HG02870 (cell line): ENCODE measurements at regions not wholly inside any gene's neighbourhood (a gene's known extent, or its start where the extent isn't known, plus 50 kb on each side); places are given as distances from the start of the nearest gene placed in this dataset.
"Not testable (repeated sequence)": the region's sequence is repeated elsewhere in the genome, so short reads cannot be mapped to it uniquely, and the experiment has no call there.

Source experiments
- ATAC-seq: cut with Tn5 transposase; IDR thresholded peaks from one replicate; pipeline ENCODE4 v1.9.1; 2021; ENCODE audit warnings: mild to moderate bottlenecking, moderate library complexity; ENCODE audit not compliant: unreplicated experiment

DNA sequence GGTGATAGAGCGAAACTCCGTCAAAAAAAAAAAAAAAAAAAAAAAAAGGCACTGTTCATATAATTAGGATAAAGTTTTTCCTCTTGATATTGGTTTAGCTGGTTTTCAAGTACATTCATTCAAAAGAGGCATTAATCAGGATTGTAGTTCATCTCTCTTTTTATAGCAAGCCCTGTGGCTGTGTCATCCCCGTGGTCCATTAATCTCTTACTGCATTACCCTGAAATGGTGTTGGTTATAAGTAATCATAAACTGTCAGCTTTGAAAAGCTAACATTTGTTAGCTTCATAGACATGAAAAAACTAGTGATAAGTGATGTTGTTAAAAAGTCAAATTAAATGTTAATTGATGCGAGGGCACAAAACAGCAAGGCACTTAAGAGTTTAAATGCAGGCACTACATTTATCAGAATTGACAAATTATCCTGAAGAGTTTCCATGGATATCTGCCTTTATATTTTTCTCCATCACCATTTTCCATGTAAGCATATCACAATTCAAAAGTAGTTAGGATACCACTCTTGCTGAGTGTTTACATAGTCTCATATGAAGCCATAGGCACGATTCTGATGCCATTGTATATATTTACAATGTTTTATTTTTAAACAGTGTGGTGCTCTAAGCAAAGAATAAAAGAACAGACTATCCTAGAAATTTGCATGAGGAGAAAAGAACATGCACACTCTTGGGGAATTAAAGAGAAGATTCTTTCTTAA, 193.1 kb downstream of the OTOL1 start:
- no peak for ATAC-seq

DNA sequence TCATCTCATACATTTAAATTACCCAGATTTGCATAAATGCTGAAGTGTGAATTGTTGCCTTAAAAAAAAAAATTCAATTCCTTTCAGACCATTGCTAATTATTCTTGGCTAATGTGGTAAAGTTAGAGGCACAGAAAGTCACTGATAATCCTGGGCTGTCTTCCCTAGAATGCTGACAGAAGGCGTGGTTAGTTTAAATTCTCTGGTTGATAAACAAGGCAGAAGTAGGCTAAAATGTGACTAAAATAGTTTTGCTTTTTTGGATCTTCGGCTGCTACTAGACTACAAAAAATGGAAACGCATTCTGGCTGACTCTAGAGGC, 193.7 kb downstream of the OTOL1 start:
- ATAC-seq = no peak

DNA sequence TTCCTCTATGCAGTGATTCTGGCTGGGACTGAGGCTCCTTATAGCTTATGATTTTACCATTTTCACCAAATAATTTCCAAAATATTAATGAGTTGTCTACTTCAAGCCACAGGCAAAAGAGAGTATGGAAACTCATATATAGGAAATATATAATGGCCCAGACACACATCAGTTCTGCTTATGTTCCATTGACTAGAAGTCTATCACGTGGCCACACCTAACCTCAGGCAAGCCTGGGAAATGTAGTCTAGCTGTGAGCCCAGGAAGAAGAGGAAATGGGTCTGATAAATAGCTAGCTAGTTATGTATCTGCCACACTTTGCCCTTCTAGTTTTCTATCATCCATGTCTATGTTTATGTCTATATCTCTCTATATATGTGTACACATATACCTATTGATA, 195.1 kb downstream of the OTOL1 start:
- no peak for ATAC-seq

DNA sequence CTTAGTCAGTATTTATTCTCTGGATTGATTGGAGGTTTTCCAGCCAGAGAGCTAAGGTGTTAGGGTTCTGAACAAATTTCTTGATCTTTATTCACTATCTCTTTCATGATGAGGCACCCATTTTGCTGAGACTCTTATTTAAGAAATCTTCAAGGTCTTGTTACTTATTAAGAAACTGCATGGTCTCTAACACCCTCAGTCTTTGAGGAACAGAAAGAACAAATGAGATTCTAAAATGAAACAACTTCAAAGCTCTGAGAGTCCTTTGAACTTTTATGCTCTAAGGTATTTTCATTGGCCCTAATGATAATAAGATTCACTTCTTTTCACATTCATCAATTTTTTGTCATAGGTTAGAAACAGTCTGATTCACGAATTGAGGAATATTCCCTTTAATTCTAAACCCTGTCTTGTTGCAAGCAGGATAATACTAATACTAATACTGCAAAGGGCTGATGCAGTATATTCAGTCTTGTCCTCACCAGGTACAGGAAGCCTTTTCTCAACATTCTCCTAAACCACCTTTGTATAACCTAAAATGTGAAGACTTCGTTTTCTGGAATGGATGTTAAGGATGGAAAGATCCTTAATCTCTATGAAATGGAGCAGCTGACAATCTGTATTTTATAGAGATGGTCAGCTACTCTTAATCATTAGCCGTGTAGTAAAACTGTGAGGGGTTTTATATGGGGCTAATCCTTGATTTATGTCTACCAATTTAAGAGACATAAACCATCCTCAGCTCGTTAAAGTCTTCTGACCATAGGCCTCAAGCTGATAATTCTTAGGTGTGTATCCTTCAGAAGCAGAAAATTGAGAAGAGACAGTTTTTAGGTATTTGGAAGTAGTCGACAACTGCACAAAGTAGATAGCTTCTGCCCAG, 198.3 kb downstream of the OTOL1 start:
- no peak for ATAC-seq

DNA sequence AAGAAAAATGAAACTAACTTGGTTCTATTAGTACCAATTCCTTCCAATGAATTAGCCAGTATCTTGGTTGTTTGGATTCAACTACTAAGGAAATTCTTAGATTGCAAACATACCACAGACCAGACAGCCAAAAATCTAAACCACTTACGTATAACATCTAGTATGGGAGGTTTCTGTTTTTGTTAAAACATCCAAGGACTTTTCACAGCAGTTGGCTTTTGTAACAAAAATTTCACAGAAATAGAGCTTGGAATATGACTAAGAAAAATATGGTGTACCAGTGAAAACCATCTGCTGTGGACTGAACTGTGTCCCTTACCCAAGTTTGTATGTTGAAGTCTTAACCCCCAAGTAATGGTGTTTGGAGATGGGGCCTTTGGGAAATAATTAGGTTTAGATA, 199.2 kb downstream of the OTOL1 start:
- ATAC-seq = no peak

DNA sequence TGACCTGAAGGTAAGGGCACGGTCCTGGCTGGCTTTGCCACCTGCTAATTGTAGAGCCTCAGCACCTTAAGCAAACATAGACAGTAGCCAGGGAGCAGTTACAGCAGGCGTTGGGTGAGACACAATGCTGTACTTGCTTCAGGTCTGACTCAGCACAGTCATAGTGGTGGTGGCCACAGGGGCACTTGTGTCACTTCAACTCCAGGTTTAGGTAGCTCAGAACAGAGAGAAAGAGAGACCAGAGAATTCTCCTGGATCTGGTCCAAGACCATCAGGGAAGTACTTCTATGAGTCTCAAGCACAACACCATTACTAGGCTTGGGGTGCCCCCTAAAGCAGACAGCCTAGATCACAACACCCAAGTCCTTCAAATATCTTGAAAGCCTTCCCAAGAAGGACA, 204.4 kb downstream of the OTOL1 start:
- ATAC-seq = no peak

DNA sequence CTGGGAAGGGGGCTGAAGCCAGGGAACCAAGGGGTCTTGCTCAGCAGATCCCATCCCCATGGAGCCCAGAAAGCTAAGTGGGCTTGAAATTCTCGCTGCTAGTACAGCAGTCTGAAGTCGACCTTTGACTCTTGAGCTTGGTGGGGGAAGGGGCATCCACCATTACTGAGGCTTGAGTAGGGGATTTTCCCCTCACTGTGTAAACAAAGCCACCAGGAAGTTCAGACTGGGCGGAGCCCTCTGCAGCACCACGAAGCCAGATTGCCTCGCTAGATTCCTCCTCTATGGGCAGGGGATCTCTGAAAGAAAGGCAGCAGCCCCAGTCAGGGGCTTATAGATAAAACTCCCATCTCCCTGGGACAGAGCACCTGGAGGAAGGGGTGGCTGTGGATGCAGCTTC, 210.6 kb downstream of the OTOL1 start:
- not testable (repeated sequence) for ATAC-seq

DNA sequence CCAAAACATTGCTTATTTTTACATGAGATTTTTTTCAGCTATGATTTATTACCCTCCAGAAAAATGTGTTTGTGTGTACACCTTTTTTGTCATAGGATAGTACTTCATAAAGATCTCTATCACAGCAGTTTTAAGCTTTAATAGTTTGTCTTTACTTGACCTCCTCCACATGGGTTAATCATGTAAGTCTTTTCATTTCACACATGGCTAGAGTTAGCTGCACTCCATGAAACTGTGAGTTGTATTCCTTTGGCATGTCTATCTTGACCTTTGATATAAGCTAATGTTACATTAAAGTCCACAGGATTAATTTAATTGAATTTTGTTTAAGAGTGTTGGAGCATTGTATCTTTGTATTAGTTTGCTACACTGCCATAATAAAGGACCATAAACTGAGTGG, 217.1 kb downstream of the OTOL1 start:
- no peak for ATAC-seq

DNA sequence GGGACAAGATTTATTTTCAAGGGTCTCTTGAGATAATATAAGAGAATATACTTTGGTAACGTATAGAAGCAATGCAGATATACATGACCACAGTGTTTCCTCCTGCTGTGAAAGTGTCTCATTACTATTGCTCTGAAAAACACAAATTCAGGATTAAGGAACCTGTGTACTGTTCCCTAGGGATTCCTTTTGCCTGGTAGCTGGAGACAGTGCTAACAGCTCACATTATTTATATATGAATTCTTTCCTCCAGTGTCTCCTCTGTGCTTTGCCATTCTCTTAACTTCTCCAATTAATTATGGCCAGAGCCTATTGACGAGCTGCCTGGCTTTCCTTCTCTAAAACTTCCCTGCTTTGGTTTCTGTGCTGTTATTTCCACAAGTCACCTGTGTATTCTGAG, 235.4 kb downstream of the OTOL1 start:
- ATAC-seq = no peak

DNA sequence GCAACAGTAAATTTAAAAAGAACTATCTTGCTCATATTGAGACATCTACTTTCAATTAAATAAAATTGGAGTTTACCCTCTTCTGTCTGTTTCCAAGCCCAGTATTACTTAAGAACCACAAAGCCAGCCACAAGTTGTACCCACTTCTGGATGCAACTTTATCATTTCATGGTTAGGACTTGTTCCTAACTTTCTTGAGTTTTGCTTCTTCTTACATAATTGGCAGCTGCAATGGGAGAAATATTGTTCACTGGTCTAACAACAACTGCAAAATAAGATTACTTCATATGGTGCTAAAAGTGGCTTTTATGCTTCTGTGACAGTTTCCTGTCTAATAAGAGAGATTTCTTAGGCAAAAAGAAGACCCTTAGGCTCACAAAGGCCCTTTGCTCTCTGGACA, 240.6 kb downstream of the OTOL1 start:
- no peak for ATAC-seq

DNA sequence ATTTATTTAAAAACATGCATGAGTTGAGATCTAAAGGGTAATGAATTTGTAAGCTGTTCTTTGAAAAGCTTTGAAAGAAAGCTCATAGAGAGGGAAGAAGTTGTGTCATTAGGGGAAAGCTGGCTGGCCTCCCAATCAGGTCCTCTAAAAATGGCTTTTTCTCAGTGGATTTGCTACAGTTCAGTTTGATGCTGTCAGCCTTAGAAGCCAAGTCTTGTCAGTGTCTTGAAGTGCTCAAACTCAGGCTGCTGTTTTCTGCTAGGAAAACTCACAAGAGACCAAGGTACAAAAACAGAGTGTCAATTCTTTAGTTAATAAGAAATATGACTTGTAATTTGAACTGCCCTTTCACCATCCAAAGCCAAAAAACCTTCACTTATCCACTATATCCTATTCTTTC, 243.8 kb downstream of the OTOL1 start:
- ATAC-seq = no peak

DNA sequence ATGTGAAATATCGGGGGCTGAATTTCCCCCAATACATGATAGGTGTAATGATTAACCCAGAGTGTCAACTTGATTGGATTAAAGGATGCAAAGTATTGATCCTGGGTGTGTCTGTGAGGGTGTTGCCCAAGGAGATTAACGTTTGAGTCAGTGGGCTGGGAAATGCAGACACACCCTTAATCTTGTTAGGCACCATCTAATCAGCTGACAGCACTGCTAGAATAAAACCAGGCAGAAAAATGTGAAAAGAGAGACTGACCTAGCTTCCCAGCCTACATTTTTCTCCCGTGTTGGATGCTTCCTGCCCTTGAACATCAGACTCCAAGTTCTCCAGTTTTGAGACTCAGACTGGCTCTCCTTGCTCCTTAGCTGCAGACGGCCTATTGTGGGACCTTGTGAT, 247.8 kb downstream of the OTOL1 start:
- ATAC-seq = no peak

DNA sequence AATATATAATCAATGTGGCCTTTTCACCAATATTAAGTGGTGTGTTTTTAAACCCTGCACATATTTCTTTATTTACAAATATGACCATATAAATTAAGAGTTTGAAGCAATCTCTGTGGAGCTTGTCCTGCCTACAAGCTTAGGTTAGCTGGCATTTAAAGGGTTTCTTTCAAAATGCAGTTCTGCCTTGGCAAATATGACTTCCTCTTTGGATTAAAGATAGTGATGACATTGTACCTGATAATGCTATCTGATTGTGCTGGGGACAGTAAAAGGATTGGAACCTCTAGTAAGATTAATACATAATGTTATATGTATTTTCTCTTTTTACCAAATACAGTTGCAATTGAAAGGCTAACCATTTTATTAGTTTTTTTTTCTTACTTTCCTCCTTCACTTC, 249.1 kb downstream of the OTOL1 start:
- ATAC-seq = no peak

DNA sequence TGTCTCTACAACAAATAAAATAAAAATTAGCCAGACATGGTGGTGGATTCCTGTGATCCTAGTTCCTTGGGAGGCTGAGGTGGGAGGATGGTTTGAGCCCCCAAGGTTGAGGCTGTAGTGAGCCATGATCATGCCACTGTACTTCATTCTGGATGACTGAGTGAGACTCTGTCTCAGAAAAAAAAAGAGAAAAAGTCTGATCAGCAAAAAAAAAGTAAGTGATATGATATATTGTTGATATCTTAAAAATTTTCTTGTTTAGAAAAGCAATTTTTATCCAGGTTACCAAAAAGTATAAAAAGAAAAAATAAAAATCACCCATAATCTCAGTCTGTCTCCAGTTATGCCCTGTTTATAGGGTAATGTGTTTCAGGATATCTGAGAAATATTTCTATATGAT, 251.4 kb downstream of the OTOL1 start:
- no peak for ATAC-seq

DNA sequence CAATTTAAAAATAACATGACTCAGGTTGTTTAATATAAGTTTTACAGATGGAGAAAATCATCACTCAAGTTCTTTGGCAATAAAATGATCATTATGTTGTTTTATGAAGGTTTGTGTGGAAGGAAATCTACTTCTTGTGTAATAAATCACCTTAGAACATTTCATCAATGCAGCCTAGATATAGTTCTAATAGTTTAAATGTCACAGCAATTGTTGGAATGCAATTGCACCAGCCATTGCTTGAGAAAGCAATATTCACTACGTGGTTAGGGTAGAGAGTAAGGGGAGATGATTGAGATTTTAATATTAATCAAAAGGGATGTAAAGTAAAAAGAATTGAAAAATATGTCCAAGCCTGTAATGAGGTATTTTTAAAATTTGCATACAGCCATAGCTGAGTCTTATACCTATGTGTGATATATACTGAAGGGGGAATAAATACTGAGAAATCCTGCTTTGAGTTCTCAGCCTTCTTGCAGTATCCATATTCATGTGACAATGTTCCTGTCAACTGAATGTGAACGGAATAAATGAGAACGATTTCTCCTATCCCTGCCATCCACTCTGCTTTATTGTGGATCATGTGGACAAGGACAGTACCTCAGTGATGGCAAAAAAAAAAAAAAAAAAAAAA, 257.9 kb downstream of the OTOL1 start:
- ATAC-seq = no peak

DNA sequence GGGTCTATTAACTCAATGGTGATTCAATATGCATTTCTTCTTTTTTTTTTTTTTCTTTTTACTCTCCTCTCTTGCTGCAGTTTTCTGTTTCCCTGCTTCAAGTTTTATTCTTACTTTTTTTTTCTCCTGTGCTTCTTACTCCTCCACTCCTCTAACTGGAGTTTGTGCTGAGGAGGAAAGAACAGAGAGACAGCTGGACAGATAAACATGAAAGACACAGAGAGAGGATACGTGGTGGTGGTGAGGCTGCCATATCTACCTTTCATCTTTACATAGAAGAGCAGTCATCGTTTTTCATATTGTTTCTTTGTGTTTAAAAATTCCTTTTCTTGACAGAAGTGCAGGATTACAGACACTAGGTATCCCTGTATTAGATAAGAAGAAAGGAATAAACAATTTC, 262.8 kb downstream of the OTOL1 start:
- ATAC-seq = no peak

DNA sequence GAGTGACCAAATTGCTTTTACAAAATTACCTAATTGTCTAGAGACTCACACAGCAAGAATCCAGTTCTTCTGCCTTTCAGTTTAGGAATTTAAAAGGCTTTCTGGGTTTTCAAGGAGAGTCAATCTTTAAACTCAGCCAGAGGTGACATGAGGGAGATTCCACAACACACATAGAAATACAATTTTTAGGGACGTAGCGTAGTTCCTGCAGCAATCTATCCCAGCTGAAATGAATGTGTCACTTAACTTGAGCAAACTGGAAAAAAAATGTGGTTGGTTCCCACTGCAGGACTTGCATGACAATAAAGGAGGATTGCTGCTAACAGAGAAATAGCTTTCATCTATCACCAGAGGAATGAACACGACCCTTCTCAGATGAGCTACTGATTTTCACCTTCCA, 269.7 kb downstream of the OTOL1 start:
- ATAC-seq = no peak

DNA sequence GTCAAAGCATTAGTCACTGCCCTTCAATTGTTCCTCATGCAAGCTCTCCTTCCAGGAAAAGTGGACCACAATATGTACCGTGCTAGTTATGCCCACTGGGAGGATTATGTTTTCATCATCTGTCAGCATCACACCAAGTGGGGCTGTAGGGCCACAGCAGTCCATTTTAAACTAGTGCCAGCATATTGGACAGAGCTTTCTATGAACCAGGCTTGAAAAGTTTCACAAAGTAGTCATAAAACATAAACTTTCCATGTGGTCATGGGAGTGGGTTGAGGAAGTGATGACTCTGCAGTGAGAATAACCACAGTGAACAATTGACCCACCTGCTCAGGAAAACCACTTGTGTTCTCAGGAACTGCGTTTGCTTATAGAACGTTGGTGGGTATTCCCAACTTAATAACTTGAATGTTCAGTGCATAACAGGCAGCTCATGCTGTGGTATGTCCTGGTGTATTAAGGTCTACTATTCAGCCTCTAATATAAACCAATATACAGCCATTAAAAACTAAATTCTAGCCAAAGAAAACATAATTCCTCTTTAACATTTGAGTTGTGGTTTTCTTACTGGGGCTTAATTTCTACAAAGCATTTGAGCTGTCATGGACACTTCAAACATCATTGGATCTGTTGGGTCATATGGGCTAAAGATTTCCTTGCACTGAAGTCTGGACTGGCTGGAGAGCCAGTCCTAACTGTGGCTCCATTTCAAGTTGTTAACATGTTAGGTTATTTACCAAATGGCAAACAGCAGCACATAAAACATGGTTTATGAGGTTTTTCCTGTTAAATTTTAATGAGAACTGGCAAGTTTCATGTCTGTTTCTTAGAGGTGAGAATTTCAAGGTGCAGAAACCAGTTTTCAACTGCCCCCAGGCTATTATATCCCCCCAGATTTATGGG, 274.1 kb downstream of the OTOL1 start:
- ATAC-seq = peak; percentile 82

DNA sequence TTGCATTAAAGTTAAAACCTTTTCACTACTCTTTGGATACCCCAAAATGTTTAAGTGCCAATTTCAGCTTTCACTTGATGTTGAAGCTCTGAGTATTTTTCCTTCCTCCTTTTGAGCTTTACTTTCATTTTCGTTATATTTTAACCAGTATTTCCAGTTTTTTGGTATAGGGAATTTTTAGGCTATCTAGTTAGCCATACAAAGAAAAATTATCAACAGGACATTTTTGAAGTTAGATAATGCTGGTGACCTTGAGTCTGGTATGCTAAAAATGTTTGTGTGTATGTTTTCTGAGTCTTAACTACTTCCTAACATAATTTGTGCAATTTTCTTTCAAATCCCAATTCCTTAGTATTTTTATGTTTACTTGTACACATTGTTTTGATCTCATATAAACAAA, 284.8 kb downstream of the OTOL1 start:
- no peak for ATAC-seq

DNA sequence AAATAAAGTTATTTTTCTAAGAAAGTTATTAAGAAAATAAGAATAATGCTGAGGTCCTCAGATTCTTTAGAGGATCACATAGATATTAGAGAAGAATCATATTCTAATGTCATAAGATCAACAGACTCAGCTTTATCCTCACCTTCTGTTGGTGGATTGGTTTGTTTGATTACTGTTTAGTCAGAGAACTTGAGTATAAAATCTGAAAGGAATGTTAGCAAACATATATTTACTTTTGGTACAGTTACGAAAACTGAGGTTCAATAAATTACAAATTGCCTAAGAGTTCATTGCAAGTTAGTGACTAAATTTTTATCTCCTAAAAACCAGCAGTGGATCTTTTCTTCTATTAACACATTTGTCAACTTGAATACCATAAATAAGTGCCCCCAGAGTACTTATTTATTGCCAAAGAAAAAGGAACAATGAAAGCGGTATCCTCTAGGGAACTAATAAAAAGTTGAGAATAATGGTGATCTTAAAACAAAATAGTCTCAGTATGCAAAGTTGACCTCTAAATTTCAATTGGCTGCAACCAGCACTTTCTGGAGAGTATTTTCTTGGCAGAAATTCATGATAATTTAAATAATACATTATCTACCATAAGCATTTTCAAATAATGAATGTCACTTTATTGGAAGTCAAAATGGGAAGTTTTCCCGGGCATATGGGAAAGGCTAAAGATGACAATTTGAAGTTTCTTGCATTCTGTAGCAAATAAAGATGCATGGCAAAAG, 296.8 kb downstream of the OTOL1 start:
- ATAC-seq = no peak
